DMS 273 treated with DMSO at 0.1 percent for 48 hours (cell line): ENCODE measurements at regions not wholly inside any gene's neighbourhood (a gene's known extent, or its start where the extent isn't known, plus 50 kb on each side); places are given as distances from the start of the nearest gene placed in this dataset.

ENCODE experiments used
- DNase-seq: peaks from one replicate; lab custom pipeline; 2025; lab: John Stamatoyannopoulos, UW

DNA sequence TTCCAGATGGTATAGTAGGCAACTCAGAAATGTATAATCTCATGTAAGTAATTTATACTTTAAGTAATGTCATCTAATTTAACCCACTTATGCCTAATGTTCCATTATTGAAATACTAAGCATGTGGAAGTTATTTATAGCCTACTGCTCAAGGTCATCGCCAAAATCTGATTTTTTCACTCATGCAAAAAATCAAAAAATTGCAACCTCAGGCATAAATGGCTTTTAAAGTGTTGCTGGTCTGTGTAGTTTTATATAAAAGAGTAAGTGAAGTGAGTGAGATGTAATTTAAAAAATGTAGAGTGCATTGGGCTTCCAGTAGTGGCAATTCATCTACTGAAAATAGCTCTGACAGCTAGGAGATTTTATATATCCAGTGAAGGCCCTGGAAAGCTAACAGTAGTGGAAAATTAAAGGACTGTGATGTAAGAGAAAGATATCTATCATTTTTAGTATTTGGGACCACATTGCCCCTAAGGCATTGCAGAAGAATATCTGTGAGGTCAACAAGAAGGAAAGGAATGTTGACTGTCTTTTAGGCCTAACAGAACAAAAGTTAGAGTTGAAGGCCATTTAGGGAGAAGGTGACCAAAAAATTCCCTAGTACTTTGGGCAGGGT, 624.5 kb upstream of the CHORDC1 start:
- no peak for DNase-seq

DNA sequence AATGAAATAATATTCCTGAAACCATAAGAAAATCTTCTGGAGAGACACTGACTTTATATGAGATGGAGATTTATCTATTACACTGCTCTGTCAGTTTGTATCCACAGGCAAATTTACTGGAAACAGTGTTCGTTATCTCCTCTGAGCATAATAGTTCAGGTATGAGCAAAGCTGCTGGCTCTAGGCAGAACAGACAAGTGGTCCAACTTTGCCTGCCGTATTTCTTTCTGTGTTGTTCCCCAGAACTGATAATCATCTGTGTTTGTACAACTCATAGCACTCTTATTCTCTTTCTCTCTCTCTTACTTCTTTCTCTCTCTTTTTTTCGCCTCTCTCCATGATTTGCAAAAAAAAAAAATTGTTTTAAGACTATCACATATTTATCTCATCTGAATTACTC, 623.8 kb upstream of the CHORDC1 start:
- no peak for DNase-seq

DNA sequence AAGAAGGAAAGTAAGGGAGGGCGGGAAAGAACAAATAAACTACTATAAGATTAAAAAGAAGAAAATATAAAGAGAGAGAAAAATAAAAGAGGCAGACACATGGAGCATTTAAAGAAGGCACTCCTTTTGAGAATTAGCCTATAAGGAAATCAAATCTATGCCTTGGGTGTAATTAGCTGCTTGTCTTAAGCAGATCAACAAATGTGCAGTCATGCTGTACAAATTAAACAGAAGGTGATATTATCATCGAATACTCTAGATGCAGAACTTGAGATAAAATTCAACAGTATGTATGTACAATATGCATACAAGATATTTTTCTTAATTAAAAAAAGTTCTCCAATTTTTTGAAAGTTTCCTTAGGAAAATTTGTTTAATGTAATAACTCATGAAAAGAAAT, 623.0 kb upstream of the CHORDC1 start:
- no peak for DNase-seq

DNA sequence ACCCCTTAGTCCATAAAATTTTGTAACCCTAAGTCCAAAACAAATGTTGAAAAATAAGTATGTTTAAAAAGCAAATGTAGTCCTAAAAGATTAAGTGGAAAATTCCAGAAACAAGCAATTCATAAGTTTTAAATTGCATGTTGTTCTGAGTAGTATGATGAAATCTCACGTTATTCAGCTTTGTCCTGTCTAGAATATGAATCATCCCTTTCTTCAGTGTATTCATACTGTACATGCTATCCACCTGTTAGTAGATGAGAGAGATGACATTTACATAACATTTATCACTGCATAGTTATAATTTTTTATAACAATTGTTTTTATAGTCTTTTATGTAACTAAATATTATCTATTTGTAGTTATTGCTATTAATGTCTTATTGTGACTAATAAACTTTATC, 622.3 kb upstream of the CHORDC1 start:
- DNase-seq: no peak

DNA sequence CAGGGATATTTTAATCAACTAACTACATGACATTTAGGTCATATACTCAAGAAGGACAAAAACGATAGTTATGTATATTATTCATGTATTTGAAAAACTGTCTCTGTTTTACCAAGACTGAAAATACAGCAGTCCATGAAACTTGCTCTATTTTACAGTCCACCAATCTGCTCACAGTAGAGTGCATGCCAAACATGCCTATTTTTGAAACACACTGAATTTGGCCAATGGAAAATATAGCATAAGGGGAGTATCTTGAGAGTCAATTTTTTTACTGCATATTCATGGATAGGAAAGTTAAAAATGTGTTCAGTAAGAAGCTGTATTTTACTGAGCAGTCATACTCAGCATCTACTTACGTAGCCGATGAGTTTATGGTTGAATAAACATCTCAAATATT, 621.2 kb upstream of the CHORDC1 start:
- no peak for DNase-seq

DNA sequence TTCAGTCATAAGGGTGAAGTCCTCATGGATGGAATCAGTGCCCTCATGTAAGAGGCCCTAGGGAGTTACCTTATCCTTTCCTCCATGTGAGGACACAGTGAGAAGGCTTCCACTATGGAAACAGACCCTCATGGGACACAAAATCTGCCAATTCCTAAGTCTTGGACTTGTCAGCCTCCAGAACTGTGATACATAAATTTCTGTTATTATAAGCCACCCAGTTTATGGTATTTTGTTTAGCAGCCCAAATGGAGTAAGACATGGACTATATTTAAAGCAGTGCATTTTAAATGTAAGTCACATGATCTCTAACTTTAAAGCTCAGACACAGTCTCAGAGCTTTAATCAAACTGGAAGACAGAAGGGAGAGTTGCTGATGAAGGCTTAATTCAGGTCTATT, 619.8 kb upstream of the CHORDC1 start:
- no peak for DNase-seq

DNA sequence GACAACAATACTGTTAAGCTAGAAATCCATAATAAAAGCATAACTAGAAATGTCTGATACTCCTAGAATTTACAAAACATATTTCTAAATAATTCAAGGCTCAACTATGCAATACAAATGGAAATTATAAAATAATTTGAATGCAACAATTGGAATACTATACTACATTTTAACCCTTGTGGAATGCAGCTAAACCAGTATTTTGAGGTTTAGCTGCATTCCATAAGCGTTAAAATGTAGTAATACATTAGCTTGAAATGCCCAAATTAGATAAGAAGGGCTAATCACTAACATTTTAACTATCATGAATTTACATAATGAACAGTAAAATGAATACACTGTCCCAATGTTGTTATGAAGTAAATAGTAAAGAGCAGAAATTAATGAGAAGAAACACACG, 617.2 kb upstream of the CHORDC1 start:
- no peak for DNase-seq

DNA sequence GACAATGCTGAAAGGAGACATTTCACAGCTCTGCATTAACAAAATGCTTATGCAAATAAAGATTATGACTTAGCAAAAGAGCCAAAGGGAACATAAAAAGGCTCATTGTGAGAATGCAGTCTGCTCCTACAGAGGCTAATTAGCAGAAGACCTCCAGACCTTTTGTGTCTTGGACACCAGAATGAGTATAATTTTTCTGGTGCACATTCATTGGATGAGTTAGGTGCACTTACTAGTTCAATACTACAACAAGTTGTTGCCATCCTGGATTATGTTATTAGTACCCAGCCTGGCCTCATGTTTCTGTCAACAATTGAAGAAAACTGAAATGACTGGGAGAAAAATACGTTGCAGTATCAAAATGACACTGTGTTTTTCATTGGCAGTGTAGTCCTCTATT, 613.2 kb upstream of the CHORDC1 start:
- DNase-seq: no peak

DNA sequence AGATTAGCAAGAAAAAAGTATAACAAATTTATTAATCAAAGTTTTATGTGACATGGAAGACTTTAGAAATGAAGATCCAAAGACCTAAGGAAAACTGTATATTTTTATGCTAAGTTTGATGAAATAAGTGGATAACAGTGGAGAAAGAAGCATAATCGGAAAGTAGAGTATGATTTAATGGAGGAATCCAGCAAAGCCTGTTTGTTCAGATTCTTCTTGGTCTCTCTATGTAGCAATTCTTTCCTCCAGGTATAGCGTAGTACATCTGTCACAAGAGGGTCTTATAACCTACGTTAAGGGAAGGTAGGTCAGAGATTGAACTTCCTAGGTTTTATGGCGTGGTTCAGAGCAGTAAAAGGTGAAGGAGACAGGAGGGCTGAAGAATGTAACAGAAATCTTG, 600.6 kb upstream of the CHORDC1 start:
- no peak for DNase-seq

DNA sequence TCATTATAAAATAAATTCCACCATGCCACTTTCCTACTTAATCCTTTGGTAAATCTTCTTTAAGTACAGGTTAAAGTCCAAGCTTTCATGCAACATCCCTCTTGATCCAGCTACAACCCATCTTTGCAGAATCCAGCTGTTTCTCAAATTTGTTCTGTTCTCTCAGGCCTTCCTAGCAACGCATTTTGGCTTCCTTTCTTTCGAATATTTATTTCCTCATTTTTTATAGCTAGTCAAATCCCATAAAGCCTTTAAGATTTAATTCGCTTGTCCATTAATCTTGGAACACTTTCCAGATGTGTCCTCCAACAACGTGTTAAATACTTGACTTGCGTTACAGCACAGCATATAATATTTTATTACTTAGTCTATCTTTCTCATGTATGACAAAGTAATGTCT, 600.1 kb upstream of the CHORDC1 start:
- DNase-seq: no peak

DNA sequence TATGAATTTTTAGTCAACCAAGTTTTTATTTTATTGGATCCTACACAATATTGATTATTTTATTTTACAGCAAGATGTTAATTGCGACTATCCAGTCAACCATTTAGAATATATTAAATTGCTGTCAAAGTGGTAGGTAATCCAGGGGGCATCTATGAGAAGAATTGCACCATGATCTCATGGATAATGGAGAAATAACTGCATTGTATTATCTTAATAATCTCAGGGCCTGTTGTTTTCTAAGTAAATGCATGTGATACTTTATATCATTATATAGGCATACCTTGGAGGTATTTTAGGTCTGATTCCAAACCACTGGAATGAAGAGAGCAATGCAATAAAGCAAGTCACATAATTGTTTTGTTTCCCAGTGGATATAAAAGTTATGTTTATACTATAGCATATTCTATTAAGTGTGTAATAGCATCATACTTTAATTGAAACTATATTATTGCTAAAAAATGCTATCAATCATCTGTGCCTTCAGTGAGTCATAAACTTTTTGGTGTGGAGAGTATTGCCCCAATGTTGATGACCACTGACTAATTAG, 595.4 kb upstream of the CHORDC1 start:
- no peak for DNase-seq

DNA sequence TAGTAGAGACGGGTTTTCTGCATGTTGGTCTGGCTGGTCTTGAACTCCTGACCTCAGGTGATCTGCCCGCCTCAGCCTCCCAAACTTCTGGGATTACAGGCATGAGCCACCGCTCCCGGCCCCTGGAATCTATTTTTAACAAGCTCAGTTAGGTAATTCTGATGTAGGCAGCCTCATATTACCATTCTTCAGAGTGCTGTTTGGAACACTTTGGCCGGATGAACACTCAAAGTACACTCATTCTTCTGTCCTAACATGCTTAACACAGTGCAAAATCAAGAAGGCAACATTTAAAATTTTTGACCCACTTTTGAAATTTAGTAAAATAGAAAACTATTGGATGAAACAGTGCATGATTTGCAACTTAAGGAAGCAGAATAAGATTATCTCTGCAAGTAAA, 586.7 kb upstream of the CHORDC1 start:
- DNase-seq: no peak

DNA sequence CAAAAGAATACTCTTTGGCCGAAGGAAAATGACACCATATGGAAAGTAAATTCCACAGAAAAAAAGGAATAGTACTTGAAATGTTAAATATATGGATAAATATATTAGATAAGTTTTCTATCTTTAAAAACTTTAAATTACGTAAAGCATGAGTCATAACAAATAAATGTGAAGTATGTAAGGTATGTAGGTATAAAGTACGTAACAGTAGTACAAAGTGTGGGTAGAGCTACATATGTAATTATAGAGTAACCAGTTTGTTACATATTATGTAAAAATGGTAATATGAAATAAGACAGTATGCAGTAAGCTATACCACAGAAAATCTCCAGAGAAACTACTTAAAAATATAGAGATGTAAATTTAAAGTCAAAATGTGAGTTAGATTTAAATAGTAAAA, 582.3 kb upstream of the CHORDC1 start:
- DNase-seq: no peak

DNA sequence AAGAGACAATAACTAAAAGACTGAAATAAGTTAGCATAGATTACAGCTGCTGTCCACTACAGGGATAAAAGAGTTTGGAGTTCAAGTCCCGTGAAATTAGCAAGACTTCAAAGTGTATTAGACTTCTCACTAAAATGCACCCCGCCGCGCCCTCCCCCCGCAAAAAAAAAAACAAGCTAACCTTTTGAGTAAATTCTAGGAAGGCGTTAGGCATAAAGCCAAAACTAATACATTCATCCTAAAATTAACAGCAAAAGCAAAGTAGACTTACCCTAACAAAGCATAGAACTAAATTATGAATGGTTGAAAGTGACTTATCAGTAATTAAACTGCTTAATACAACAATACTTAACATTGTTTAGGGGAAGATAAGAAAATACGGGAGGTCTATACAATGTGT, 581.0 kb upstream of the CHORDC1 start:
- no peak for DNase-seq

DNA sequence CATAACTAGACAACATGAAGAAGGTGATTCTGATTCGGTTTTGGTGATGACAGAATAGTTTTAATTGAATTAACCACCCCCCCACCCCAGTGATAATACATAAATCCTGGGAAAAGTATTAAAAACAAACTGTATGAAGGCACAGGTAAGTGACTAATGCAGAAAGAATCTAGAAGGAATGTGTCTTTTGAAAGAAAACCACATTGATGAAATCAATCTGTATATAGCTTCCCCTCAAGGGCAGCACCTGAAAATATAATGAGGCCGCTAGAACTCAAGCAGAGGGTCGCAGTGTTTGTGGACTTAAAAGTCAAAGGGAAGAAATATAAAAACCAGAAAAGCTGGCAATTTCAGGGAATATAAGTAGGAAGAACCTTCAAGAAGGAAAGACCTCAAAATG, 580.5 kb upstream of the CHORDC1 start:
- DNase-seq: no peak

DNA sequence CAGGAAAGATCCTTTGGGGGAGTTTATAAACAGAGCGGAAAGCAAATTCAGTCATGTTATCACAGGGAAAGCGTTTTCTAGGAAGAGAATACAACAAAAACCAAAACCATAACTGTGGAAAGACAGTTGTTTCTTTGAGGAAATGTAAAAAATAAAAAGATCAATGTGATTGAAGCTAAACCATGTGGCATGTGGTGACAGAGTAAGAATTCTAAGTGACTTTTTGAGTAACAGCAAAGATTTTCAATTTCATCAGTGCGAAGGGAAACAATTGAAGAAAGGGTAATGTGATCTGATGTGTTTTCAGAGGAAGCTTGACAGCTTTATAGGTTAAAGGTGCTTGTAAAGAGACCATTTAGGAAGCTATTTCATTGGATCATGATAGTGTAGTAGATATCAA, 575.9 kb upstream of the CHORDC1 start:
- DNase-seq: no peak

DNA sequence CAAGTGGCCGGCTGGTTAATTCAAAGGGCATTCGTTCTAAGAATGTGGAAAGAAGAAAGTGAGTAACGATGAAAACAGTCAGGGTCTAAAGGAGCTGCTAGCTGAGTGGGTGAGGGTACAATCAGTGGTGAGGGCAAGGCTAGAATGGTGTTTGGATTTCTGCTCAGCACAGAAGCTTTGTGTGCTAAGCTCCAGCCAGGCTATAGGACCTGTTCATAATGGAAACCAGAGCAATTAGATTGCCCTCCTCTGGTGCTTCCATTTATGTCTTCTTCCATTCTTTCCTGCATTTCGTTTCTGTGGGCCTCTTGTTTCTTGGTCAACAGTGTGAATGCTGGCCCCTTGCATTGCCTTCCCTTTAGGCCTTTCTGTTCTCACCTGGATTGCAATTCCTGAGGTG, 572.9 kb upstream of the CHORDC1 start:
- no peak for DNase-seq

DNA sequence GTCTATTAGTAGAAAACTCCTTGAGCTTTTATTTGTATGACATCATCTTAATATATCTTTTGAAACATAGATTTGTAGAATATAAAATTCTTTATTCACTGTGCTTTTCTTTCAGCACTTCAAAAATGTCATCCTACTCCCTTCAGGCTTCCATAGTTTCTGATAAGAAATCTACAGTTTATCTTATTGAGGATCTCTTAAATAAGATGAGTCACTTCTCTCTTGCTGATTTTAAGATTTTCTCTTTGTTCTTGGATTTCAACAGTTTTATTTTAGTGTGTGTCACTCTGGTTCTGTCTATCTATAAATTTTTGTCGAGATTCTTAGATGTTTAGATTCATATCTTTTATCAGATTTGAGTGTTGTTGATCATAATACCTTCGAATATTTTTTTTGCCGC, 566.1 kb upstream of the CHORDC1 start:
- no peak for DNase-seq

DNA sequence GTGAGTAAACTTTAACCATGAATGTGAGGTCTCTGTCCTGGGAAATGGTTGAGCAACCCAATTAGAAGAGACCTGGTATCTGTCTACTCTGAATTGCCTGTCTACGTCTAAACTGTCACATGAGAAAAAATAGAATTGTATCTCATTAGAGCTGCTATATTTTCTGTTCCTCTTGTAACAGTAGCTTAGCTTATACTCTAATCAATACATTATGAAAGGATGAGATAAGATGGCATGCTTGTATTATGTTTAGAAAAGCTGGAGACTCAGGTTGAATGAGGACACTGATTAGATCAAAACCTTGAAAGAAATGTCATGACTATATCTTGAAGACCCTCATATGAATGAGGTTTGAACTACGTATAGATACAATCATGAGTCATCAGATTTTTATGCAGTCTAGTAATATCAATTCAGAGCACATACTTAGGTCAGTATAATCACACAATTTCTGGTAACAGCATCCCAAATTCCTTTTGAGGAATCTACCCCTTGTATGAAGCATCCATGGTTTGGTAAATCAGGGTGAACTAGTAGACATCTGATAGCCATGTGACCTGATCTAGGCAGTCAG, 561.5 kb upstream of the CHORDC1 start:
- DNase-seq: no peak

DNA sequence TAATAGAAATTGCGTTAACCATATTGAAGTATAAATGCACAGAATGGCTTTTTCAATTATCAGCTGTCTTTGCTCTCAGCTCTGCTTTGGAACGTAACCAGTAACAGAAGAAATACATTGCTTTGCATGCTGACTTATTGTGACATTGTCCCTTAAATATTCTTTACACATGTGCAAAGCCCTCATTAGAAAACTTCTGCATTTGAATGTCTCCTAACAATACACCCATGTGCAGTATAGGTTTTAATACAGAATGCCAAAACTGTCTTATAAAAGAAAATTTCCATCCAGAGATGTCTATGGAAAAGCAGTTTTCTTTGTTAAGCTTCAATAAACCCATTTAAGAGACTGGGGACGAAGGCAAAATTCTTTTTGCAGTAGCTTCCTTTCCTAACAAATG, 560.3 kb upstream of the CHORDC1 start:
- no peak for DNase-seq

DNA sequence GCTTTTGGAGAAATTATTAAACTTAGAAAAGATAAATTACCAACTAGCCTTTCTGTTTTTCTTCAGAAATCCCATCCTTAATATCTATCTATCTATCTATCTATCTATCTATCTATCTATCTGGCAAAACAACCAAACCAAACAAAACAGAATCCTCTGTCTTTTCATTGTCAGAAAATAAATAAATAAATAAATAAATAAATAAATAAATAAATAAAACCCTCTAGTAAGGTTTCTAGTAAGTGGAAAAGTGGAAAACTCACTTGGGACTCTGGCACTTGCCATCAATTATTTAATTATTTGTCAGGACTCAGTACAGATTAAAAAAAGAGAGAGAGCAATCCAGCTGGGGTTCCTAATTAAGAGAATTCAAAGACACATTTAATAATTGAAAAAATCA, 556.2 kb upstream of the CHORDC1 start:
- DNase-seq: no peak

DNA sequence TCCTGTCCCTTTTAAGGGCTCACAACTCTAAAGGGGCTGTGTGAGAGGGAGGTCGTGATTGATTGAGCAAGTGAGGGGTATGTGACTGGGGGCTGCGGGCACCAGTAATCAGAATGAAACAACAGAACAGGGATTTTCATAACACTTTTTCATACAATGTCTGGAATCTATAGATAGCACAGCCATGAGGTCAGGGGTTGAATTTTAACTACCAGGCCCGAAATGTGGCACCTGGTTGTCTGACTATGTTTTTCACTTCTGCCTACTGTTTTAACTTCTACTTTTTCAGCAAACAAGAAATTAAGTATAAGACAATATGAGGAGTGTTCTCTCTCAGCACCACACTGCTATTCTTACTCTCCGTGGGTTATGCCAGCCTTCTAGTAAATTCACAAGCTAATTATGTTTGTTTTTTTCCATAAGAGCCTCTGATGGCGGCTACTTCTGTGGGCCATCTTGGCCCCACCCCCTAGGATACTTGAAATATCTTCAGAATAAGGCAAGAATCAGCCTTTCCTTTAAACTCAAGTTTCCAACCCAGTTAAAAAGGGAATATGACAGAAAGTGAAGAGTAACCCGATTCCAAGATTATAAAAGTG, 552.8 kb upstream of the CHORDC1 start:
- DNase-seq: no peak

DNA sequence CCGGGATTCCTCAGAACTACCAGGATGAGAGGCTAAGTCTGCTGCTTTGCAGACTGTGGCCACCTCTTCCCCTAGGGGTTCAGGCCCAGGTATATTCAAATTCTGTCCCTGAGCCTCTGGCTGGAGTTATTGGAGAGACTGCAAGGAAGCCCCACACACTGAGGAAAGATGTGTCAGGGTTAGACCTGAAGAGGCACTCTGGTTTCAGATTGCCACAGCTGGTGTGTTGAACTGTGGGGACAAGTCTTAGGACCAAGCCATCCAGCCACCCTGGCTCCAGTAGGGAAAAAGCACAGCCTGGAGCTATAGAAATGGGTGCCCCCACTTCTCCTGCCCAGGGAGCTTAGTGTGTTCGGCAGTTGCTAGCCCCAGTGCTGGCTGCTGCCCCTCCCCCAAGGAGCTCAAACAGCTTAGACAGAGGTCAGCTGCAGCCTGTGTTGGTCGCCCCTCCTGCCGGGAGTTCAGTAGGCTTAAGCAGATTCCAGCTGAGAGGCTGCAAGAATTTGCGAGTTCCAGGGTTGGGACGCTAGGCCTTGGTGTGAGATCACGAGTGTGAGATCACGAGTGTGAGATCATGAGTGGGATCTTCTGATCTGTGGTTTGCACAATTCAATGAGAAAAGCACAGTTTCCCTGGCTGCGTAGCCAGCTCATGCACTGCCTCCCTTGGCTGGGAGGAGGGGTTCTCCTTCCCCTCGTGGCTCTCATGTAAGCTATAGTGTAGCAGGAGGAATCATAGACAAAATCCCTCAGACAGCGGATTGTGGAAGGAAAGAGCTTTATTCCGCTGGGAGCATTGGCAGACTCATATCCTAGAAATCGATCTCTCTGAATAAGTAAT, 552.1 kb upstream of the CHORDC1 start:
- DNase-seq: no peak
